SK-N-SH treated with all-trans-retinoic acid at 6 μM for 48 hours (cell line): ENCODE measurements at regions not wholly inside any gene's neighbourhood (a gene's known extent, or its start where the extent isn't known, plus 50 kb on each side); places are given as distances from the start of the nearest gene placed in this dataset.

Experiments used
- TCF4 ChIP-seq: fragments of 250-450 bp; sonication (Bioruptor Pico); IDR thresholded peaks from 2 replicates; pipeline ENCODE4 v1.8.0; 2021; ENCODE audit warnings: mild to moderate bottlenecking, moderate library complexity, borderline replicate concordance
- ZNF8 ChIP-seq: fragments of 450-650 bp; formaldehyde crosslinking; IDR thresholded peaks from 2 replicates; pipeline ENCODE4 v1.5.0; 2020; ENCODE audit warnings: mild to moderate bottlenecking, moderate library complexity

GRCh38 chr4:81954271-81954670 is 419.5 kb downstream of the HNRNPD start:
- TF ChIP-seq ZNF8 (CRISPR knock-in tag) (no peak), TCF4 (CRISPR knock-in tag) (no peak)
